GM19397 (cell line): ENCODE measurements at regions not wholly inside any gene's neighbourhood (a gene's known extent, or its start where the extent isn't known, plus 50 kb on each side); places are given as distances from the start of the nearest gene placed in this dataset.

Experiments used
- ATAC-seq: cut with Tn5 transposase; IDR thresholded peaks from one replicate; pipeline ENCODE4 v1.9.1; 2021; ENCODE audit warnings: mild to moderate bottlenecking, moderate library complexity; ENCODE audit not compliant: unreplicated experiment

DNA sequence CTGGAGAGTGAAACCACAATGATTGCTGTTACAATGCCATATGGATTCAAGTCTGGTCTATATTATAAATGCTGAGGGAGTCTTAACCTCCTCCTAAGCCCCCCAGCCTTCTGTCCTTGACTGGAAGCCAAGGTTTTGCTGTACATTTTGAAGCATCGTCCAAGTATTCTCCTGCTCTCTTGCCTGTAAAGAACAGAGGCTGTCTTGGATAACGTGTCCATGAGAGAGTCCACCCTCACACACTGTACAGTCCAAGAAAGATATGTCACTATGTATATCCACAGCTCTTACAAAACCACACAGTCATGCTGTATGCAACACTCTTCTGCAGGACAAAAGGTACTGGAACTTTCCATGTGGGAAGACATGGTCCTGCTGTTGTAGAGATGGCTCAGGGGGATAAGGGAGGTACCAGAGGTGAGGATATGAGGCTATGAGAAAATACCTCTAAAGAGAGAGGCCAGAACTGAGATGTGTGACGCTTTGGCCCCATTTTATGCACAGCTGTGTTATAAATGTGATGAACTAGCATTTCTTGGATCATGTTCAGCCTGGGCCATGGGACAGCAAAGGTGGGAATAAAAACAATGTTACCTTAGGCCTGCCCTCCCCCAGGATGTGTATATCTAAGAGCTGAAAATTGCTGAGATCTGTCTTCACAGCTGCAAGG is 678.6 kb downstream of the IQCM start:
- no peak for ATAC-seq

GRCh38 chr4:149135062-149135461 is 680.6 kb downstream of the IQCM start:
- no peak for ATAC-seq

DNA sequence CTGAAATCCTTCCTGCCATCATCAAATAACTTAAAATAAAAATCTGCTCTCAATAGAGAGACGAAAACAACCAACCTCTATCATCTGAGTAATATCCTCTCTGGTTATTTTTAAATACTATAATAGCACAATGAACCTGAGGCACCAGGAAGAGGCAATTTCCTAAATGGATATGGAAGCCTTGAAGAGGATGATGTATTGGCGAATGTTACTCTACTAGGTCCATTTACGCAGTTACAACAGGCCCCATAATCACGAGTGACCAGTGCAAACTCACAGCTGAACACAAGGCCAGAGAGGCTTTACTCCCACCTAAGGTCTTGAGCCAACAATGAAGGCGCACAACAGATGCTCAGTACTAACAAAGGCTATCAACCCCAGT is 678.8 kb upstream of the NR3C2 start:
- ATAC-seq, result no peak

GRCh38 chr4:149120331-149121022 is 678.3 kb upstream of the NR3C2 start:
- ATAC-seq, result no peak

- ATAC-seq, result no peak
These were observed 674.6 kb upstream of the NR3C2 start for GRCh38 chr4:149116806-149117205.

DNA sequence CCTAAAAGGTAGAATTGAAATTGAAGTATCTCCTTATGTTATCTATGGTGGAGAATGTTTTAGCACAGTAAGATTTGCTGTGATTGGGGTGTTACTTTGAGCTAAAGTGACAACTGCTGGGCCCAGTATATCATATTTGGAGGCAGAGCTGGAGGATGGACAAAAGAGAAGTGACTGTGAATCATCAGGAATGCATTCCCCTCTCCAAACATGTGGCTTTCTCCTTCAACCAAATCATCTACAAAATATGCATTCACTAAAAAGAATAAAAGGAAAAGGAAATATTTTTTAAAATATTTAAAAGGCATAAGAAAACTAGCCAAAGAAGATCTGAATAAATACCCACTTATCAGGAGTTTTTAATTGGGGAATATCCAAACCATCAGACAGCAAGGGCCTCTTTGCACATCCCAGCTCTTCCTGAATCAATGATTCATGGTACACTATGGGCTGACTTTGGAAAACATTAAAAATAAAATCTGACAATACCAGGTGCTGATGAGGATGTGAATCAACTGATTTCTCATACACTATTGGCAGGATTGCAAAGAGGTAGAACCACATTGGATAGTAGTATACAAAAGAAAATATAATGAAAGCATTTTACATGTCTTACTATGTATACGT is 671.7 kb upstream of the NR3C2 start:
- no peak for ATAC-seq

DNA sequence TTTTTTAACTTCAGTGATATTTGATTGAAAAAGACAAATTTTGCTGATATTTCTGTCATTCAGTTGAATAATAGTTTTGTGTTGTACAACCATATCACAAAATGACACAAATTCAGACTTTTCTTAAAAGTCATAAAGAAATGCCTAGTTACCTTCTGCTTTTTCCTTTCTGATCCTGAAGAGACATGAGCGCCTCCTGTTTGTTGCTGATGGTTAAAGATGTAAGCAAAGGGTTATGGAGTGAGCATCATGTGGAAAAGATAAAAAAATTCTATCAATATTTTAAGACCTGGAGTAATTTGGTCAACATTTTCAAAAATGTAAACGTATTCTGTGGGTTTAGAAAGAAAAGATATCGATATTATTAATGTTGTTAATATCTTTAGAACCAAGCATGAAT is 669.9 kb upstream of the NR3C2 start:
- ATAC-seq, result no peak

- ATAC-seq, result no peak
These were observed 668.3 kb upstream of the NR3C2 start for GRCh38 chr4:149110481-149110880.

- ATAC-seq, result no peak
These were observed 666.4 kb upstream of the NR3C2 start for GRCh38 chr4:149108626-149109025.

DNA sequence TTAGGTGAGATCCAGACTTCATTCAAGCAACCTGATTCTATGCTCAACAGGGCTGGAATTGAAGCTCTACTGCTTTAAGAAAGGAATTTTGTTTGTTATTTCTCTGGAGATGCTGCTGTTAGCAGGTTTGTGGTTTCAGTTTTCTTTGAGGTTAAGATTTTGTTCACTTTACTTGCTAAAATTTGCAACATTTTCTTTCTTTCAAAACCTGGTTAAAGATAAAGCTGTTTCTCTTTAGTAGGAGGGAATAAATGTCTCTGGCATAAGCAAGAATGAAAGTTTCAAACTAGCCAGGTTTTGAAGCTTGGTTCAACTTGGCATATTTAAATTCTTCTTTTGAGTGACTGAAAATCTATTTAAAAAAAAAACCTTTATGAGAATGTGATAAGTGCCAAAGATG is 660.6 kb upstream of the NR3C2 start:
- ATAC-seq, result no peak

GRCh38 chr4:149101649-149102048 is 659.4 kb upstream of the NR3C2 start:
- no peak for ATAC-seq

DNA sequence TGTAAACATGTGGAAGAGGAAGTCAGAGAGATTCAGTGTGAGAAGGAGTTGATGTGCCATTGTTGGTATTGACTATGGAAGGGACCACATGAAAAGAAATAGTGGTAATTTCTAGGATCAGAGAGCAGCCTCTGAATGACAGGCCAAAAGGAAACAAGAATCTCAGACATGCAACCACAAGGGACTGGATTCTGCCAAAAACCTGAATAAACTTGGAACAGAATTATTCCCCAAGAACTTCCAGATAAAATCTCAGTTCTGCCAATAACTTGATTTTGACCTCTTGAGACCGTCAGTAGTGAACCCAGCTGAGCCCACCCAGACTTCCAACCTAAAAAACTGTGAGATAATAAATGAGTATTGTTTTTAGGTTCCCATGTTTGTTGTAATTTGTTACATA is 653.6 kb upstream of the NR3C2 start:
- ATAC-seq, result no peak

- ATAC-seq, result no peak
These were observed 652.8 kb upstream of the NR3C2 start for GRCh38 chr4:149095001-149095400.

DNA sequence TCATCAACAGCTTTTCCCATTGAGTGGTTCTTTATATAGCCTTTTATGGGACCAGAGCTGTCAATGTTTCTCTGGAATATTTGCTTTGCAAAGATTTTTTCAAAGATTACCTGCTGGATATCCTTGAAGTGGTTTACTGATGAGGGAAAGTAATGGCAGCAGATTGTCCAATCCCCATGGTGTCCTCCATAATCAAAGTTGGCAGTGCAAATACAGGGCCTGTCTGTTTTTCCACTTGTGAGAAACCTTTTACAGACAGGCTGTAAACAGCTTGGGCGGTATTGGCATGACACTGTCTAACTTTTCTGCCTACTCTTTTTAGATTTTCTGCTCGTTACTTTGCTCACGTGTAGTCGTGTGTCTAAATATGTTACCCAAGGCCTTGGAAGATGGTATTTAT is 641.9 kb upstream of the NR3C2 start:
- no peak for ATAC-seq

- no peak for ATAC-seq
These were observed 635.0 kb upstream of the NR3C2 start for GRCh38 chr4:149077181-149077580.

DNA sequence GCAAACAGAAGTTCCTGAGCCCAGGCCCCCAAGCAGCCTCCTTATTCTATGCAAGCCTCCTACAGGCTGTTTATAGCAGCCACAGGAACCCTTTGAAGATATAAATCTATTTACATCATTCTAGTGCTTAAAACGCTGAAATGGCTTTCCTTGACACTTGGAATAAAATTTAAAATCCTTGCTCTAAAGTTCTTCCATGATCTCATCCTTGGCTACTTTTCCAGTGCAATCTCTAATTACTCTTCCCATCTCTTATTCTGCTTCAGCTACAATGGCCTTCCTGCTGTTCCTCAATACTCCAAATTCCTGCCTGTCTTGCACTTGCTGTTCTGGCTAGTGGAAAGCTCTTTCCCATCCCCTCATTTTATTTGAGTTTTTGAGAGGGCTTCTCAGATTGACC is 634.2 kb upstream of the NR3C2 start:
- no peak for ATAC-seq

DNA sequence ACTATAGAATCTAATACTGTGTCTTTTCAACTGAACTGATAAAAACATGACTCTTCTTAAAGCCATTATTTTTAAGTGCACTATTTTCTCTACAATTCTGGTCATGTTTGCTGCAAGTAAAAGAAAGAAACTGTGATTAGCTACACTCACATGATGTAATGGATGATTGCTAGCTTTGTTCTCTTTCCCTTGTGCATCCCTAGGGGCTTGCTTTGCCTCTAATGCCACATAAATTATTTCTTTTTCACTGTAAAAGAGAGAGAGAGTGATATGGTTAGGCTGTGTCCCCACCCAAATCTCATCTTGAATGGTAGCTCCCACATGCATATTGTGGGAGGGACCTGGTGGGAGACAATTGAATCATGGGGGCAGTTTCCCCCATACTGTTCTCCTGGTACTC is 630.2 kb upstream of the NR3C2 start:
- no peak for ATAC-seq

DNA sequence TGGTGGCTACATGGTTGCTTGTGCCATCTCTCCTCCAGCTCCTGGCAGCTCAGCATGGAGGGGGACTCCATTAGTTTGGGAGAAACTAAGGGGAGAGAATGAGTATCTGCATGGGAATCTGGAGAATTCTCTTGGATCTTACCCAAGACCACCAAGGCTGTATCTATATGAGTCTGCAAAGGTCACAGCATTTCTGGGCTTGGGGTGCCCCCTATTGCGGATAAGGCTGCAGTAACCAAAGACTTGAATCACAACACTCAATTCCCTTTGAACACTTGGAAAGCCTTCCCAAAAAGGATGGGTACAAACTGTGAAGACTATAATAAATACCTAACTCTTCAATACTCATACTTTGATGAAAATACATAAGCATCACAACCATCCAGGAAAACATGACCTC is 623.5 kb upstream of the NR3C2 start:
- ATAC-seq, result no peak

DNA sequence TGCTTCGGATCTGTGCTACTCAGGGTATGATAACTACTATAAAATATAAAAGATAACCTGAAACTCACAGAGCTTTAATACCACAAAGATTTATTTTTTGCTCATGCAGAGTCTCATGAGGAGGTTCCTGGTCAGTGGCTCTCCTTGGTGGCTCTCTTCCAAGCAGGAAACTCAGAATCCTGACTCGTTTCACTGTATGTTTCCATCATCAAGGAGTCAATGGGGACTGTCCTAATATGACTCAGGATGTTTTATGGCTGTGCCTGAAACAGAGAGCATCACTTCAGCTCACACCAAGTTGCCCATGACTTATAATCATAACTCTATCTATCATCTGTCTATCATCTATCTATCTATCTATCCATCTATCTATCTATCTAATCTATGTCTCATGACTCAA is 620.8 kb upstream of the NR3C2 start:
- ATAC-seq, result no peak

GRCh38 chr4:149057594-149057993 is 615.4 kb upstream of the NR3C2 start:
- no peak for ATAC-seq

- no peak for ATAC-seq
These were observed 614.4 kb upstream of the NR3C2 start for GRCh38 chr4:149056615-149057014.

GRCh38 chr4:149055624-149056023 is 613.4 kb upstream of the NR3C2 start:
- ATAC-seq, result no peak
